ENCODE measurements at regions not wholly inside any gene's neighbourhood (a gene's known extent, or its start where the extent isn't known, plus 50 kb on each side); places are given as distances from the start of the nearest gene placed in this dataset.

GRCh38 chr5:17690473-17690872 lies 56.2 kb downstream of the TAF11L14 start:
- TF ChIP-seq, protein P1, sequence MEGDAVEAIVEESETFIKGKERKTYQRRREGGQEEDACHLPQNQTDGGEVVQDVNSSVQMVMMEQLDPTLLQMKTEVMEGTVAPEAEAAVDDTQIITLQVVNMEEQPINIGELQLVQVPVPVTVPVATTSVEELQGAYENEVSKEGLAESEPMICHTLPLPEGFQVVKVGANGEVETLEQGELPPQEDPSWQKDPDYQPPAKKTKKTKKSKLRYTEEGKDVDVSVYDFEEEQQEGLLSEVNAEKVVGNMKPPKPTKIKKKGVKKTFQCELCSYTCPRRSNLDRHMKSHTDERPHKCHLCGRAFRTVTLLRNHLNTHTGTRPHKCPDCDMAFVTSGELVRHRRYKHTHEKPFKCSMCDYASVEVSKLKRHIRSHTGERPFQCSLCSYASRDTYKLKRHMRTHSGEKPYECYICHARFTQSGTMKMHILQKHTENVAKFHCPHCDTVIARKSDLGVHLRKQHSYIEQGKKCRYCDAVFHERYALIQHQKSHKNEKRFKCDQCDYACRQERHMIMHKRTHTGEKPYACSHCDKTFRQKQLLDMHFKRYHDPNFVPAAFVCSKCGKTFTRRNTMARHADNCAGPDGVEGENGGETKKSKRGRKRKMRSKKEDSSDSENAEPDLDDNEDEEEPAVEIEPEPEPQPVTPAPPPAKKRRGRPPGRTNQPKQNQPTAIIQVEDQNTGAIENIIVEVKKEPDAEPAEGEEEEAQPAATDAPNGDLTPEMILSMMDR (IDR thresholded peaks at IDR 0.05), result no peak
- TF ChIP-seq POLR2A (IDR thresholded peaks at IDR 0.05), result no peak
- H3K9me3 ChIP-seq, result no peaks in the 10 kb centered on the region
- intact Hi-C loops (cut with DNase I; ENCODE audit: low total_unique reads), result no loop called here

GRCh38 chr5:17691762-17692161 lies 57.5 kb downstream of the TAF11L14 start:
- Histone ChIP-seq H3K4me1 (no peaks in the 10 kb centered on the region), H3K36me3 (no peaks in the 10 kb centered on the region), H3K4me3 (no peak overlapping the region), H3K27ac (no peak overlapping the region), H3K9me3 (no peaks in the 10 kb centered on the region), H3K27me3 (no peaks in the 10 kb centered on the region)
- intact Hi-C loops (cut with DNase I; ENCODE audit: low total_unique reads), result no loop called here
- no peak for DNase-seq
- TF ChIP-seq, protein P1 (IDR thresholded peaks at IDR 0.05), result no peak
- TF ChIP-seq POLR2A (IDR thresholded peaks at IDR 0.05), result no peak

More at GRCh38 chr5:17690473-17690872, 56.2 kb downstream of the TAF11L14 start:
- DNase-seq, result no peak
- H3K27ac ChIP-seq, result no peak overlapping the region
- H3K4me1 ChIP-seq, result no peaks in the 10 kb centered on the region
- H3K36me3 ChIP-seq, result no peaks in the 10 kb centered on the region
- H3K4me3 ChIP-seq, result no peak overlapping the region
- H3K27me3 ChIP-seq, result no peaks in the 10 kb centered on the region

DNA sequence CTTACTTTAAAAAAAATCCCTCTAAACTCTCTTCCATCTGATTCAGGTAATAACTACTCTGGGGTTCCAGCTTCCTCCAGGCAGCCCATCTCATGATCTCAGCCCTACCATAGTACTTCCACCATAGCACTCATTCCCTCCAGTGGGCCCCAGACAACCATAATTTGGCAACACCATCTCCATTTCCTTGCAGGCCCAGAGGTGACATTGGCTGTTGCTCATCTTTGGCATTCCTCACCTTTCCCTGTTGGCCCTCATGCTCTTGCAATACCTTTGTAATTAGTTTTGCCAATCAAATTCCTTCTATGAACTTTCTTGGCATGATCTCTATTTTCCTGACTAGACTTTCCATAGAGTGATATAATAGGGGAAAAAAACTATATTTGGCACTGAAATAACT lies 60.1 kb downstream of the TAF11L14 start:
- Histone ChIP-seq H3K4me1 (no peaks in the 10 kb centered on the region), H3K9me3 (no peaks in the 10 kb centered on the region), H3K4me3 (no peak overlapping the region), H3K27ac (no peak overlapping the region), H3K36me3 (no peaks in the 10 kb centered on the region), H3K27me3 (no peaks in the 10 kb centered on the region)
- intact Hi-C loops (cut with DNase I; ENCODE audit: low total_unique reads), result no loop called here
- no peak for DNase-seq
- no peak for TF ChIP-seq POLR2A (IDR thresholded peaks at IDR 0.05)
- TF ChIP-seq, protein P1 (IDR thresholded peaks at IDR 0.05), result no peak

- no peak for DNase-seq
- H3K27me3 ChIP-seq, result no peaks in the 10 kb centered on the region
- no peaks in the 10 kb centered on the region for H3K9me3 ChIP-seq
- no peaks in the 10 kb centered on the region for H3K4me1 ChIP-seq
- no peaks in the 10 kb centered on the region for H3K36me3 ChIP-seq
- TF ChIP-seq, protein P1 (IDR thresholded peaks at IDR 0.05), result no peak
- no peak for TF ChIP-seq POLR2A (IDR thresholded peaks at IDR 0.05)
- intact Hi-C loops (cut with DNase I; ENCODE audit: low total_unique reads), result no loop called here
- H3K27ac ChIP-seq, result no peak overlapping the region
- H3K4me3 ChIP-seq, result no peak overlapping the region
These were observed 60.7 kb downstream of the TAF11L14 start for GRCh38 chr5:17694914-17695313.

DNA sequence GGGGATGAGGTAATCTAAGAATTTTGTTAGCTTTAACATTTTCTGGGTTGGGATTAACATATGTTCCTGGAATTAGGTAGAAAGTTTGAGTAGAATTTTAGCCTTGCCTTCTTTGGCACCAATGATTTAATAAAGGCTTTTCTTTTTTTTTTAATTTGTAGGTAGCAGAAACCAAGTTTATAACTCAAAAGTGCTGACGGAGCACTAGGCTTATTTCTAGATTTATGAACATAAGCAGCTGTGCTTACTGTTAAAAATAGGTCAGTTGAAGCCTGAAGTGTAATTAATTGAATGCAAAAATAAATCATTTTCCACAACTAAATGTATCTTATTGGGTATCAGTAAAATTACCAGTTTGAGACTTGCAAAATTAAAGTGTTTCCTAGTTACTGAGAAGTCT lies 62.4 kb downstream of the TAF11L14 start:
- Histone ChIP-seq H3K27me3 (no peaks in the 10 kb centered on the region), H3K27ac (no peak overlapping the region), H3K4me1 (no peaks in the 10 kb centered on the region), H3K9me3 (no peaks in the 10 kb centered on the region), H3K4me3 (no peak overlapping the region), H3K36me3 (no peaks in the 10 kb centered on the region)
- intact Hi-C loops (cut with DNase I; ENCODE audit: low total_unique reads), result no loop called here
- TF ChIP-seq, protein P1 (IDR thresholded peaks at IDR 0.05), result no peak
- TF ChIP-seq POLR2A (IDR thresholded peaks at IDR 0.05), result no peak
- no peak for DNase-seq

Measured in uterus (tissue), 3 donors.